ENCODE measurements at regions not wholly inside any gene's neighbourhood (a gene's known extent, or its start where the extent isn't known, plus 50 kb on each side); places are given as distances from the start of the nearest gene placed in this dataset.
A peak's percentile ranks its signal among the peaks of the same experiment; 100 is the strongest.

- peak; percentile 65 for DNase-seq (ENCODE audit: low read depth, low spot score)
These were observed 56.7 kb upstream of the RAB38 start for GRCh38 chr11:88231894-88232482.

DNA sequence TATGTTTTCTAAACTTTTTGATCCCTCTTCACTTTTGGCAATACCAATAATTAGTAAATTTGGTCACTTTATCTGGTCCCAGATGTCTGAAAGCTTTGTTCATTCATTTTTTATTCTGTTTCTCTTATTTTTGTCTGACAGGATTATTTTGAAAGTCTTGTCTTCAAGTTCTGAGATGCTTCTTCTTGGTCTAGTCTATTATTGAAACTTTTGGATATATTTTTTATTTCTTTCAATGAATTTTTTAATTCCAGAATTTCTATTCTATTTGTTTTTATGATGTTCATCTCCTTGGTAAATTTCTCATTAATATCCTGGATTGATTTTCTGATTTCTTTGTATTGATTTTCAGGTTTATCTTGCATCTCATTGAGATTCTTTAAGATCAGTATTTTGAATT, 54.1 kb upstream of the RAB38 start:
- no peak for DNase-seq (ENCODE audit: low read depth, low spot score)
